HG03108 (cell line): ENCODE measurements at regions not wholly inside any gene's neighbourhood (a gene's known extent, or its start where the extent isn't known, plus 50 kb on each side); places are given as distances from the start of the nearest gene placed in this dataset.
"Not testable (repeated sequence)": the region's sequence is repeated elsewhere in the genome, so short reads cannot be mapped to it uniquely, and the experiment has no call there.

ENCODE experiments used
- ATAC-seq: cut with Tn5 transposase; IDR thresholded peaks from one replicate; pipeline ENCODE4 v1.9.1; 2021; ENCODE audit warnings: moderate library complexity; ENCODE audit not compliant: unreplicated experiment

DNA sequence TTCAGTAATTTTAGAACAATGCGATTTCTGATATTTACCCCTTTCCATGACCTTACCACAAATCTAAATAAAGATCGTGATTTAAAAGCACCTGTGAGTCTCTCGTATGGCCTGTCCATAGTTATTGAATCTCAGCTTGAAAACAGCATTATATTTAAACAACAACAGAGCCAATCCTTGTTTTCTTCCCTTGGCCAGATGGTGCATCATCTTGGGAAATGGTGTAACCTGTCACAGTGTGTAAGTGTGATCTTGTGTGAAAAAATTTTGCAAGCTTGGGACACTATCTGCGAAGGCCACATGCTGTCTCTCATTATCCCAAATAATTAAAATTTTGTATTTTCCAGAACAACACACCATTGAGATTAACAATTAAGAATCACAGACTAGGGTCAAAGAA, 262.7 kb upstream of the SPHKAP start:
- ATAC-seq, result no peak

DNA sequence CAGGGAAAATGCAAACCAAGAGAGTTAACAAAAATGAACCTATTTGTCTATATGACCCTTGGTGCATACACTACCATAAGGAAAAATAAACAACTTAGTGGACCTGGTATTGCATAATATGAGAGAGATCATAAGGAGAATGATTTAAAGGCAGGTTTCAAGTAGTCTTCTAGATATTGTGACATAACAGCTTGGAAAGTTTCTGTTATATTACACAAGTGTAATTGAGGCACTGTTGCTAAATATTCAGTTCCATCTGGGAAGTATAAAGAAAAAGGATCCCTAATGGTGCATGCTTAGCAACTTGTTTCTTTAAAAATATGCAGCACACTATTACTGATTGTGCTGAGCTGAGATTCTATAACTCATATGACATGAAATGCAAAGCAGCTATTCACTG, 252.2 kb upstream of the SPHKAP start:
- no peak for ATAC-seq

DNA sequence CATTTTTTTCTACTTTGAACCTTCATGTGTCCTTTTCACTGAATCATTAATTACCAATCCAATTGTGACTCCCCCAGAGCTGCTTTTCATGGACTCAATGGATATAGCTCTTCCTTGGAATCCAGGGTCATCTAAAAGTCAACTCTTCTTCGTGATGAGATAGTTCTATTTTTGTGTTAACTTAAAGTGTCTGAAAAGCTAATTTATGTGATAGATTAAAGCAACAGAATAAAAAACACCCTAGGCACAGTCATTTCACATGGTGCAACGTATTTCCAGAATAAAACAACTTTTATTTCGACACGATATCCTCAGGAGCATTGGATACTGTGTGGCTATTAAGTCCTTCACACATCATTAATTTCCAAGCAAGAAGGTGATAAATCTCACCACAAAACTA, 250.6 kb upstream of the SPHKAP start:
- no peak for ATAC-seq

DNA sequence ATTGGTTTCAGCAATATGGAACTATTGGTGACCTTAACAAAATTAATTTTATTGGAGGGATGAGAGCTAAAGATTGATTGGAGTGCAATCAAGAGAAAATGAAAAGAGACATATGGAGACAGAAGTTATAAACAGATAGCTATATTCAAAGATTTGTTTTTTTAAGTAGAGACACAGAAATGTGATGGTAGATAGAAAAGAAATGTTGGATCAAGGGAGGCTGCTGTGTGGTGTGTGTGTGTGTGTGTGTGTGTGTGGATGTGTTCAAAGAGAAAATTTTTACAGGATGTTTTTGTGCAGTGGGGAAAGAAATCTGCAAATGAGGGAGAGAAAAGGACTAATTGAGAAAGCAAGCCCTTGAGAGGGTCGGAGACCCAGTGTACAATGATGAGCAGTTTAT, 249.5 kb upstream of the SPHKAP start:
- no peak for ATAC-seq

DNA sequence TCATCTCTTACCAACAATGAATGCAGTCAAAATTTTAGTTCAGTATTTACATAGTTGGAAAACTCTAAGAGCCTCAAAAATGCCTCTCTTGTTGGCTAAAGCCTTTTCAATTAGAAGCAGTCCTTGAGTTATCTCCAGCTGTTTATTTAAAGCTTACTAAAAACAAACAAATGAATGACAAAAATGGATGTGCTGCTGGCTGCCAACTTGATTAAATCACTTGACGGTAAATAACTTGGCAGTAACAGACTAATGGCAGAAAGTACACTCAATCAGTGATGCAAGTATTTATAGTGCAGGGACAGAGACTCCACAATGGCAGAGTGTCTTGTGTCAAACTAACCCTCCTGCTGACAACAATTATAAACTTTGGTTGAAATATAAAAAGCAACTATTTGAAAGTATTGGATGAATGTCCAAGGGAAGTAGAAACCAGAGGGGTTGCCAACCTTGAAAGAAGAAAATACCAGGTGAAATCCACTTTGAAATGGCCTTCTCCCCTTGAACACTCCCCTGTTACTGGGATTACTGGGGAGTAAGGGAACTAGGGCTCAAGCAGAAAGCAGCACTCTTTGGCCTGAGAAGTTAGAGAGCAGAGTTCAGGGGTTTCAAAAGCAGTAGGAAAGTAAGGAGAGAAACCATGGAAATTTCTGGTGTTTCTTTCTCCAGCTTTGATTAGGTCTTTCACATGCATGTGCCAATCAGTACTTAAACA, 245.2 kb upstream of the SPHKAP start:
- no peak for ATAC-seq

DNA sequence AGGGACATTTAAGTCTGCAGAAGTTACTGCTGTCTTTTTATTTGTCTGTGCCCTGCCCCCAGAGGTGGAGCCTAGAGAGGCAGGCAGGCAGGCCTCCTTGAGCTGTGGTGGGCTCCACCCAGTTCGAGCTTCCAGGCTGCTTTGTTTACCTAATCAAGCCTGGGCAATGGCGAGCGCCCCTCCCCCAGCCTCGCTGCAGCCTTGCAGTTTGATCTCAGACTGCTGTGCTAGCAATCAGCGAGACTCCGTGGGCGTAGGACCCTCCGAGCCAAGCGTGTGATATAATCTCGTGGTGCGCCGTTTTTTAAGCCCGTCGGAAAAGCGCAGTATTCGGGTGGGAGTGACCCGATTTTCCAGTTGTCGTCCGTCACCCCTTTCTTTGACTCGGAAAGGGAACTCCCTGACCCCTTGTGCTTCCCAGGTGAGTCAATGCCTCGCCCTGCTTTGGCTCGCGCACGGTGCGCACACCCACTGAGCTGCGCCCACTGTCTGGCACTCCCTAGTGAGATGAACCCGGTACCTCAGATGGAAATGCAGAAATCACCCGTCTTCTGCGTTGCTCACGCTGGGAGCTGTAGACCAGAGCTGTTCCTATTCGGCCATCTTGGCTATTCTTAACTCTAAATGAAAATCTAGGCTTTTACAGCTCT, 244.0 kb upstream of the SPHKAP start:
- ATAC-seq, result not testable (repeated sequence)

DNA sequence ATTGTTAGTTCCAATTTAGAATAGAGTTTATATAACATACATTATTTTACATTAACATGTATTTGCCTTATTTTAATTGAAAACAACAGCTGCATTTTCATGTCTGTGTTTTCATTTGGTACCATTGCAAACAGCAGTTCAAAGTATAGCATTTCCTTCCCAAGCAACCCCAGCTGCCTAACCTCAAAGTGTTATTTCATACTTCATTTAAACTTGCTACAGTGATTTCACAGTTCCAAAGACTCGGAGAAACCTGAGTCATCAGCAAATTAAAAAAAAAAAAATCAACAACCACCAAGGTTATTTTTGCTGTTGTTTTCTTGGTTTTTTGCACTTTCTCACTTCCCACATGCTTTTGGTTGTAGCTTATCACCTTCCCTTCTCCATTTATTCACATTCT, 236.5 kb upstream of the SPHKAP start:
- no peak for ATAC-seq

DNA sequence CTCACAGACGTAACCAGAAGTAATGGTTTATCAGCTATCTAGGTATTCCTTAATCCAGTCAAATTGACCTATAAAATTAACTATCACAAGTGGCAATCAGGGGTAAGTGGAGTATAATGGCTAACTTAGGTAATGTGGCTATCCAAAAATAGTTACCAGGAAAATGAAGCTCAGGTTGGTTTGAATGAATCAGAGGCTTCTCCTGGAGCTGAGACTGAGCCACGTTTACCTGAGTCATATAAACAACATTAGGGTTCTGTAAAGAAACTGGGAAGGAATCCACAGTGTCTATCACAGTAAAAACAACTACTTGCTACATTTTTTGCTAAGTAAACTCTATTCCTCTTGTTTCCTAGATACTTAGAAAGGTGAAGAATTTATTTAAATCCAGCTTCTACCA, 236.0 kb upstream of the SPHKAP start:
- ATAC-seq, result no peak

DNA sequence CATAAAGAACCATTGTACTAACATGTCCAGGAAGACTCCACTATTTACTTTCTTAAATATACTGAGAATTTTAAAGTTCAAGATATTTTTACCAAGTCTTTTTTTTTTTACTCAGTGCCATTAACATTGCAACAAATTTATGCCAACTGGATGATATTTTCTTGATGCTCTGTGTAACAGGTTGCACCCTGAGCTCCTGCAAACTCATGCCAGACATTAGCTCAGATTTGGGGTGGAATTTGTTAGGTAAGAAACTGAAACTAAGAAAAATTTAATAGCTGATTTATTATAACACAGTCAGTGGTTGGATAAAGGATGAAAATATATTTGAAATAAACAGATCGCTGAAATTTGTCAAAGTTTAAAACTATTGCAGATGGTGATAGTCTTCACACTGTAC, 228.6 kb upstream of the SPHKAP start:
- no peak for ATAC-seq

DNA sequence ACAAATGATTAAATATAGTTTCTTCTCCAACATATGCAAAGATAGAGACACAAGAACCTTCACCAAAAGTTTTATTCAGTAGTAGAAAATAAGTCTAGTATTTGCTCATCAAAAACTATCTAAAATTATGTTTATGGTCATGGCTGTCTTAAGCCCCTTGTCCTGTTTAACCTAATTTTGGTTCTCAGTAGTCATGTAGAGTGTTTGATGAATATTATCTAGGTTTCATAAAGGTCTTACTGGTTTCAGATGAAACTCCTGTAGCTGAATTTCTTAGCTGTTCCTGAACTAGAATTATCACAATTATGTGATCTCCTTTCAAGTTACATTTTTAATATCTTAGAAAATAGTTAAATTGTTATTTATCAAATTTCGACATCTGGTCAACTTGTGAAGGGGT, 228.0 kb upstream of the SPHKAP start:
- no peak for ATAC-seq

DNA sequence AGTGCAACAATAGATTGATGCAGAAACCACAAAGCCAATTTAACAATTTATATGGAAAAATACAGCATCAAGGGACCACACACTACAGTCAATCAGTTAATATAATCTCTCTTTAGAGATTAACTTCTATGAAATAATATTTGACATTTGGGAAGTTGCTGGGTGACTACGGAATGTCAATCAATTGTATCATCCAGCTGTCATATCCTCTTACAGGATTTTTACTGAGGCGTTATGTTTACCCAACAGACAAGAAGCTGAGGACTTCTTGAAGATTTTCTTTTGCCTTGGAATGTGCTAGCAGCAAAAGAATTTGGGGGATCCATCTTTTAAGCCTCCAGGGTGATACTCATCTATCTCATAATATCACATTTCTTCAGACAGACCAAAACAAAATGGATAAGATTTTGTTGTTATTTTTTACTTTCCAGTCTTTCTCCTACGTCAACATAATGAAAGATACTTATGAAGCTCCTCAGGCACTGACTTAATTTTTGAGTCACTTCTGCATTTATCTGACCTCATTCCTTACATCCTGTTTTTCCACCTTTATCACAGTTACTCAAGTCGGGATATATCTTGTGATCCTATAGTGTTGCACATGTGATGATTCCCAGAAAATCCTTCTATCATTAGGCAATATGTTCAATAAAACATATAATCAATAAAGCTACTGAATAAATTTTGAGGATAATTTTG, 227.2 kb upstream of the SPHKAP start:
- ATAC-seq, result no peak

DNA sequence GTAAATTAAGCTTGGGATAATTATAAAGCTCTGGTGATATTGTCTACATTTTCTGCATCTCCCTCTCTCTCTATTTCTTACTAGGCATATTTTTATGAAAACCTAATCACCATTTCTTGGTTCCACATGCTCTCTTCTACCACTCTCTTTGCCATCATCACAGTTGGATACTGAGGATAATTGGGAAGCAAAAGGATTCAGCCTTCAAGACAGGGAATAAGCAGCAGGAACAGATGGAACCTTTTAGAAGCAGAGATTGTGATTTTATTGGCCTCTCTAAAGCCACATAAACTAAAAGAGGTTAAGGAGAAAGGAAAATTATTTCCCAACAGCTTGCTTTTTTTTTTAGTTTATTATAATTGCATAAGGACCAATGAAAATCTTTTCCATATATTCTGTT, 226.3 kb upstream of the SPHKAP start:
- ATAC-seq, result no peak

DNA sequence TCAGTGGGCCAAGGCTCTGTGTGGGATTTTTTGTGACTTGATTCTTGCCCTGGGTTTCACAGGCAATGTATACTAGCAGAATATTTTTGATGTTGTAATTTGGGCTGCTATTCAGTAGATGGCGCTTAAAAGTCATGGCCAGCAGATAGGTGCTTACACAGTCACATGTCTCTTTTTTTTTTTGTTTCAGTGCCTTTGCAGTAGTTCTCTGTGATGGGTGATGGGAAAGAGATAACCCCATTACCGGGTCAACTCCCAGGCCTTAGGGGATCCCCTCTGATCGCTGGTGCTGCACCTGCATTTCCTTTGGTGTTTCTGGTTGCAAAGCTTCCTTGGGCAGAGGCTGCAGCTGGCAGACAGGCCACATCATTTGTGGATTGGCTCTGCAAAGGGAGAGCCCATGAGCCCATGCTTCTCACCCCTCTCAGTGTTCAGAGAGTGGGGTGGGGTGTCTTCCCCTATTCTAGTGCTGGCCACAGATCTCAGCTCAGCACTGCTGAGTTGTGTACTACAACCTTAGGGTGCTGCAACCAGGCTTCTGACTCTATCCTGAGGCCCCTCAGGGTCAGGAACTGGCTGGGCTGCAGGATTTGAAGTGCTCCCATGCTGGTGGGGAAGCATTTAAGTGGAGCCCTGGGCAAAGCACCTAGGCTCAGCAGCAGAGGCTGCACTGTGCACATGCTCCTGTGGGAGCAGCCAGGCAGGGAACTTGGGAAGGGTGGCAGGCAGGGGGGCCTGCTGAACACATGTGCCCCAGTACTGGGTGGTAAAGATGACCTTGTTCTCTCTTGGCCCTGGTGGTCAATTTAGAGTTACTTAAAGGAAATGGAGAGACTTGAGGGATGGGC, 219.8 kb upstream of the SPHKAP start:
- no peak for ATAC-seq

DNA sequence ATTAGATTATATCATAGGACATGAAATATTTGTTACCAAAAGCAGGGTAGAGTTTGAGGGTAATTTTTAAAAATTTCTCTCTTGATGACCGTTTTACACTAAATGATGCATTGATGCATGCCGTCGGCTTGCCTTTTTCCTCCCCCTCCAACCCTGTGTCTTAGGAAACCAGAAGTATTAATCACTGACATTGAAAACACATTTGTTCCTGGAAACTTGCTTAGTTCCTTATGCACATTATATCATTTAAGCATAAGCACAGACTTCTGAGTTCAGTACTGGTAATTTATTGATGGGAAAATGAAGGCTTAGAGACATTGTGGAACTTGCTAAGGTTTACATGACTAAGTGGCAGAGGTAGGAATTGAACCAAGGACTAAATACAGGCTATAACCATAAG, 206.3 kb upstream of the SPHKAP start:
- ATAC-seq, result no peak

DNA sequence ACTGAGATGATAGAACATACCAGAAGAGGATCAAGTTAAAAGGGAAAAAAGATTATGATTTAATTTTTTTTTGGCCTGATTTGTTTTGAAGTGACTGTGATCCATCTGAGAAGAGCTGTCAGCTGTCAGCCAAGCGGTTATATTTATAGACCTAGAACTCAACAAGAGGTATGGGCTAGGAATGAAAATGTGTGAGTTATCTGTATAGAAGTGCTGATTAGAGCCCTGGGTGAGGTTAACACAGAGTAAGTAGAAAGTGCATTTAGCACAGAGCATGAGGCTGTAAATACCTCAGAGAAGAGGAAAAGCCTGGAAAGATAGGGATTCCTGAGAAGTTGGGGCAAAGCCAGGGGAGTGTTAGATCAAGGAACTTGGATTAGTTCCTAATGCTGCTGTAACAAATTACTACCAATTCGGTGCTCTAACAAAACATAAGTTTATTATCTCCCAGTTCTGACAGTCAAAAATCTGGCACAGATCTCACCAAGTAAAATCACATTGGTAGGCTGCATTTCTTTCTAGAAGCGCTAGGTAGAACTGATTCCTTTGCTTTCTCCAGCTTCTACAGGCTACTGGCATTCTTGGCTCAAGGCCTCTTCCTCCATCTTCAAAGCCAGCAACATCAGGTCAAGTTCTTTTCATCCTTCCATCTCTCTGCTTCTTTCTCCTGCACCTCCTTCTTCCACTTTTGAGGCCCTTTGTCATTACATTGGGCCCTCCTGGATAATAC, 197.4 kb upstream of the SPHKAP start:
- ATAC-seq, result no peak

DNA sequence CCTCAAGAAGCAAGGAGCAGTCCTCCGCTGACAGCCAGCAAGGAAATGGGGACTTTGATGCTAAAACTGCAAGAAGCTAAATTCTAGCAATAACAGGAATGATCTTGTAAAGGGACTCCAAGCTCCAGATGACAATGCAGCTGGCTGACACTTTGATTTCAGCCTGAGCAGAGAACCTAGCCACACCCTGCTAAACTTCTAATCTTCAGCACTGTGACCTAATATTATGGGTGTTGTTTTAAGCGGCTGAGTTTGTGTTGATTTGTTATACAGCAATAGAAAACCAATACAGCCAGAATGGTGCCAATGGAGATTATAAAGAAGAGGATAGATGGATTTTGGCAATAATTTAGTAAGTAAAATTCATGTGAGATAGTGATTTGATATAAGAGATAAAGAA, 196.7 kb upstream of the SPHKAP start:
- ATAC-seq, result no peak

DNA sequence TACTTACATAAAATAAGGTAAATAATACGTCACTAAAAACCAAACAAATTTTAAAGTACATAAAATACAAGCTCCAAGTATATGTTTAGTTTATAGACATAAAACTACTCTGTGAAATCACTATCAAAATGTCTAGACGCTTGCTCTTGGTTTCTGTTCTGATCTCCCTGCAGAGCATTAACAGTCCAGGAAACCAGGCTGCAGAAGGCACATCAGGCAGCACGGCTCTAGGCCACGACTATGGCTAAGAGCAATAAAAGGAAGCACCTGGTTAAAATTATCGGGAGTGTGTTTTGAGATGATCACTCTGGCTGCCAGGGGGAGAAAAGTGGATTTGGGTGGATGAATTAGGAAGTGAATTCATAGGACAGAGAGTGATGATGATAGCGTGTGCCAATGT, 196.0 kb upstream of the SPHKAP start:
- no peak for ATAC-seq

DNA sequence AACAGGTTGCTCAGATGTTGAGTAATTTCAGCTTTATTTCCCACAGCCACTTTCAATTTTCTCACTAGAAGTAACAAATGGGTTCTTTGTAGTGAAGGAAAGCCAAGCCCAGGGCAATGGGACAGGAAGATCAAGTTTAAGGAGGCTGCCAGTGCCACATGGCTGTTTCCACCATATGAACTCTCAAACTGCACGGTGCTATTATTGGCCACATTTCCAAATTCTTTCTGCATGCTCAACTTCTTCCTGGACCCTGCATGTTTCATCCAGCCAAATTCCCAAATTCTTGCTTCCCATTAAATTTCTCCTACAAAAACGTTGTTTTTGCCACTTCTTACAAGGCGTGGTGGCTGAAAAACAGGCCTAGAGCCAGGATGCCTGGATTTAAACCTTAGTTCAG, 193.3 kb upstream of the SPHKAP start:
- no peak for ATAC-seq

DNA sequence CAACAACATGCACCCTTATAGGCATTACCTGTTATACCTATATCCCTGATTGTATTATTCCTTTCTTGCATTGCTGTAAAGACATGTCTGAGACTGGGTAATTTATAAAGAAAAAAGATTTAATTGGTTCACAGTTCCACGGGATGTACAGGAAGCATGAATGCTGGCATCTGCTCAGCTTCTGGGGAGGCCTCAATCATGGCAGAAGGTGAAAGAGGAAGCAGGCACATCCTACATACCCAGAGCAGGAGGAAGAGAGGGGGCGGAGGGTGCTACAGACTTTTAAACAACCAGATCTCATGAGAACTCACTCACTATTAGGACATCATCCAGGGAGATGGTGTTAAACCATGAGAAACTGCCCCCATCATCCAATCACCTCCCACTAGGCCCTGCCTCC, 191.7 kb upstream of the SPHKAP start:
- no peak for ATAC-seq

DNA sequence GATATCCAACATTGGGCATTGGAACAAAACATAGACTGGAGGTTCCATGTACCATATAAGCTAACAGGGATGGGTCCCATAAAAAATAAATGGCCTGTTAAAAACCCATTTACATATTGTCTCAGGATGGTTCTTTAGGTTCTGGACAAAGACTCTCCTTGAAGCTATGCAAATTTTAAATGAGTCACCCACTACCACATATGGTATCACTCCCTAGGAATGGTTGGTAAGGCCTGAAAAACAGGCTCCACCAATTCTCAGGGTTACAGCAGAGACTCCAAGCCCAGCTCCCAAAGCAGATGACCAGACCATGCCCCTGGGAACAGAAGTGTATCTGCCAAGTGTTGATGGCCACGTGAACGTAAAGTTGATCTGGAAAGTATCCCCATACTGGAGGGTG, 190.7 kb upstream of the SPHKAP start:
- no peak for ATAC-seq
